Adrenal gland (tissue), 5 donors: ENCODE measurements at regions not wholly inside any gene's neighbourhood (a gene's known extent, or its start where the extent isn't known, plus 50 kb on each side); places are given as distances from the start of the nearest gene placed in this dataset.

Source experiments
- CTCF ChIP-seq, 6 experiments: fragments of 450-650 bp in 4 of 6; fragments of 200-600 bp in 2 of 6; sonication (generic) in 1 of 6; IDR thresholded peaks; 1 replicate in 5 of 6; 2 replicates in 1 of 6; pipeline versions ENCODE4 v1.5.1 to v1.8.0; 2016 to 2021; ENCODE audit warnings: antibody characterized with exemption in 6 of 6, mild to moderate bottlenecking in 2 of 6, moderate library complexity in 1 of 6
- POLR2A ChIP-seq, 2 donors: fragments of 450-650 bp; IDR thresholded peaks; one replicate each; pipeline ENCODE4 v1.6.1; 2017; ENCODE audit warnings: antibody characterized with exemption in 2 of 2, mild to moderate bottlenecking in 2 of 2, moderate library complexity in 1 of 2
- donor health status: DM: no; HTN: no; CAD: no.

GRCh38 chr3:166372571-166373106 is 535.4 kb upstream of the BCHE start:
- TF ChIP-seq CTCF (IDR thresholded peaks at IDR 0.05) (no peak), POLR2A (IDR thresholded peaks at IDR 0.05) (no peak)
